ENCODE measurements at regions not wholly inside any gene's neighbourhood (a gene's known extent, or its start where the extent isn't known, plus 50 kb on each side); places are given as distances from the start of the nearest gene placed in this dataset.

DNA sequence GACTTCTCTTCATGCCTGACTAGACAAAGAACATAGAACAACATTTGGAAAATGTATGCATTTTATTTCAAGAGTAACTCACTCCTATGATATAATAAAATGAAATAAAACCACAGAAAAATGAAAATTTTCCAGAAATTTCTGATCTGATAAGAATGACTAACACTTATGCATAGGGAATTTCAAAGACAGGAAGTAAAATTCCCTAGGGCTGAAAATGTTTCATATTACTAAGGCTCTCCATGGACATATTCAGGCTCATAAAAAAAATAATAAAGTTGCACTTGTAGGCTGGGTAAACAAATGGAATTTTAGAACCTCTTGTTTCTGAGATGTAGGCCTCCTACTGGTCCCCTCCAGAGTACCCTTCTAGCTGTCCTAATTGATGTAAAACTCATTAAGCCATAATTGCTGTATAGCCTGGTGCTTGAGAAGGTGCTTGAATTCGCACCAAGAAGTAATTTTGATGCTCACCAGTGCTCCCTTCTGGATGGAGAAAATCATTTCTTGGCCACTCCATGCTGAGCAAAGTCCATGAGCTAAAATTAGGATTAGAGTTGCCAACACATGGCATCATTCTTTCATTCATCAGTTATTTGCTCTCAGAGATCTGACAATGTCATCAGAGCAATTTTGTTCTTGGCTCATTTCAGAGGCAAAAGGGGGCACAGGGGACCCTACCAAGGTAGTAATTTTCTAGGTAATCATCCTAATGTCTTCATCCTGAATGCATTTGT, 641.0 kb upstream of the CAMK1G start (continued):
- TF ChIP-seq, protein P1, sequence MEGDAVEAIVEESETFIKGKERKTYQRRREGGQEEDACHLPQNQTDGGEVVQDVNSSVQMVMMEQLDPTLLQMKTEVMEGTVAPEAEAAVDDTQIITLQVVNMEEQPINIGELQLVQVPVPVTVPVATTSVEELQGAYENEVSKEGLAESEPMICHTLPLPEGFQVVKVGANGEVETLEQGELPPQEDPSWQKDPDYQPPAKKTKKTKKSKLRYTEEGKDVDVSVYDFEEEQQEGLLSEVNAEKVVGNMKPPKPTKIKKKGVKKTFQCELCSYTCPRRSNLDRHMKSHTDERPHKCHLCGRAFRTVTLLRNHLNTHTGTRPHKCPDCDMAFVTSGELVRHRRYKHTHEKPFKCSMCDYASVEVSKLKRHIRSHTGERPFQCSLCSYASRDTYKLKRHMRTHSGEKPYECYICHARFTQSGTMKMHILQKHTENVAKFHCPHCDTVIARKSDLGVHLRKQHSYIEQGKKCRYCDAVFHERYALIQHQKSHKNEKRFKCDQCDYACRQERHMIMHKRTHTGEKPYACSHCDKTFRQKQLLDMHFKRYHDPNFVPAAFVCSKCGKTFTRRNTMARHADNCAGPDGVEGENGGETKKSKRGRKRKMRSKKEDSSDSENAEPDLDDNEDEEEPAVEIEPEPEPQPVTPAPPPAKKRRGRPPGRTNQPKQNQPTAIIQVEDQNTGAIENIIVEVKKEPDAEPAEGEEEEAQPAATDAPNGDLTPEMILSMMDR (conservative IDR thresholded peaks at IDR 0.05; ENCODE audit: low read depth in 2 of 2) = peak in 1 of 2 experiments; percentile 7; a peak in 1 of 4 replicates

DNA sequence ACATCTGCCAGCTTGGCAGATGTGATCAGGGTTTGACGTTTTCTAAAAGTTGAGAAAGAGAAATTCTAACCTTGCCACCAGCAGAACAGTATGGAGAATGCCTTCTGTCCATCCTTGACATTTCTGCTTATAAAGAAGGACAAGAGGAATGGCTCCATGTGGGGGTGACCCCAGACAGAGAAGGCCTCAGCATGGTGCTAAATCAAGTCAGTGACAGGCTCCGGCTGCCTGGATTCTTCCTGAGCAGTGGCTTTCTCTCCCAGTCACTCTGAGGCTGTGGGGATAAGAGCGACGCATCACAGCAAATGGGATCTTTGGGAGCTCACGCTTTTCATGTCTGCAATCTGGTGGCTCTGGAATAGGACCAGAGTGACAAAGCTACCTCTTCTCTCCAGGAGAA, 640.2 kb upstream of the CAMK1G start:
- ATAC-seq = no peak
- H3K9me3 Mint-ChIP-seq = no peaks in the 10 kb centered on the region
- TF ChIP-seq CREB1 (CRISPR knock-in tag; IDR thresholded peaks at IDR 0.05; ENCODE audit: low read depth) (no peak), NANOG (IDR thresholded peaks at IDR 0.05; ENCODE audit: borderline replicate concordance) (no peak), POLR2AphosphoS5 (IDR thresholded peaks at IDR 0.05; ENCODE audit: low read depth) (no peak), JUNB (IDR thresholded peaks at IDR 0.05; ENCODE audit: unreplicated experiment) (no peak), EZH2 (IDR thresholded peaks at IDR 0.05; ENCODE audit: low read depth, unreplicated experiment) (no peak), ZNF114 (CRISPR knock-in tag; IDR thresholded peaks at IDR 0.05) (no peak), ZNF331 (CRISPR knock-in tag; IDR thresholded peaks at IDR 0.05; ENCODE audit: low read depth) (no peak), EZH2phosphoT487 (IDR thresholded peaks at IDR 0.05; ENCODE audit: unreplicated experiment) (no peak), STAT1 (IDR thresholded peaks at IDR 0.05; ENCODE audit: unreplicated experiment) (no peak)
- TF ChIP-seq, protein P2, sequence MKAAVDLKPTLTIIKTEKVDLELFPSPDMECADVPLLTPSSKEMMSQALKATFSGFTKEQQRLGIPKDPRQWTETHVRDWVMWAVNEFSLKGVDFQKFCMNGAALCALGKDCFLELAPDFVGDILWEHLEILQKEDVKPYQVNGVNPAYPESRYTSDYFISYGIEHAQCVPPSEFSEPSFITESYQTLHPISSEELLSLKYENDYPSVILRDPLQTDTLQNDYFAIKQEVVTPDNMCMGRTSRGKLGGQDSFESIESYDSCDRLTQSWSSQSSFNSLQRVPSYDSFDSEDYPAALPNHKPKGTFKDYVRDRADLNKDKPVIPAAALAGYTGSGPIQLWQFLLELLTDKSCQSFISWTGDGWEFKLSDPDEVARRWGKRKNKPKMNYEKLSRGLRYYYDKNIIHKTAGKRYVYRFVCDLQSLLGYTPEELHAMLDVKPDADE (IDR thresholded peaks at IDR 0.05) = no peak
- TF ChIP-seq, protein P3, sequence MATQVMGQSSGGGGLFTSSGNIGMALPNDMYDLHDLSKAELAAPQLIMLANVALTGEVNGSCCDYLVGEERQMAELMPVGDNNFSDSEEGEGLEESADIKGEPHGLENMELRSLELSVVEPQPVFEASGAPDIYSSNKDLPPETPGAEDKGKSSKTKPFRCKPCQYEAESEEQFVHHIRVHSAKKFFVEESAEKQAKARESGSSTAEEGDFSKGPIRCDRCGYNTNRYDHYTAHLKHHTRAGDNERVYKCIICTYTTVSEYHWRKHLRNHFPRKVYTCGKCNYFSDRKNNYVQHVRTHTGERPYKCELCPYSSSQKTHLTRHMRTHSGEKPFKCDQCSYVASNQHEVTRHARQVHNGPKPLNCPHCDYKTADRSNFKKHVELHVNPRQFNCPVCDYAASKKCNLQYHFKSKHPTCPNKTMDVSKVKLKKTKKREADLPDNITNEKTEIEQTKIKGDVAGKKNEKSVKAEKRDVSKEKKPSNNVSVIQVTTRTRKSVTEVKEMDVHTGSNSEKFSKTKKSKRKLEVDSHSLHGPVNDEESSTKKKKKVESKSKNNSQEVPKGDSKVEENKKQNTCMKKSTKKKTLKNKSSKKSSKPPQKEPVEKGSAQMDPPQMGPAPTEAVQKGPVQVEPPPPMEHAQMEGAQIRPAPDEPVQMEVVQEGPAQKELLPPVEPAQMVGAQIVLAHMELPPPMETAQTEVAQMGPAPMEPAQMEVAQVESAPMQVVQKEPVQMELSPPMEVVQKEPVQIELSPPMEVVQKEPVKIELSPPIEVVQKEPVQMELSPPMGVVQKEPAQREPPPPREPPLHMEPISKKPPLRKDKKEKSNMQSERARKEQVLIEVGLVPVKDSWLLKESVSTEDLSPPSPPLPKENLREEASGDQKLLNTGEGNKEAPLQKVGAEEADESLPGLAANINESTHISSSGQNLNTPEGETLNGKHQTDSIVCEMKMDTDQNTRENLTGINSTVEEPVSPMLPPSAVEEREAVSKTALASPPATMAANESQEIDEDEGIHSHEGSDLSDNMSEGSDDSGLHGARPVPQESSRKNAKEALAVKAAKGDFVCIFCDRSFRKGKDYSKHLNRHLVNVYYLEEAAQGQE (IDR thresholded peaks at IDR 0.05; ENCODE audit: unreplicated experiment) = no peak
- TF ChIP-seq, protein P4, sequence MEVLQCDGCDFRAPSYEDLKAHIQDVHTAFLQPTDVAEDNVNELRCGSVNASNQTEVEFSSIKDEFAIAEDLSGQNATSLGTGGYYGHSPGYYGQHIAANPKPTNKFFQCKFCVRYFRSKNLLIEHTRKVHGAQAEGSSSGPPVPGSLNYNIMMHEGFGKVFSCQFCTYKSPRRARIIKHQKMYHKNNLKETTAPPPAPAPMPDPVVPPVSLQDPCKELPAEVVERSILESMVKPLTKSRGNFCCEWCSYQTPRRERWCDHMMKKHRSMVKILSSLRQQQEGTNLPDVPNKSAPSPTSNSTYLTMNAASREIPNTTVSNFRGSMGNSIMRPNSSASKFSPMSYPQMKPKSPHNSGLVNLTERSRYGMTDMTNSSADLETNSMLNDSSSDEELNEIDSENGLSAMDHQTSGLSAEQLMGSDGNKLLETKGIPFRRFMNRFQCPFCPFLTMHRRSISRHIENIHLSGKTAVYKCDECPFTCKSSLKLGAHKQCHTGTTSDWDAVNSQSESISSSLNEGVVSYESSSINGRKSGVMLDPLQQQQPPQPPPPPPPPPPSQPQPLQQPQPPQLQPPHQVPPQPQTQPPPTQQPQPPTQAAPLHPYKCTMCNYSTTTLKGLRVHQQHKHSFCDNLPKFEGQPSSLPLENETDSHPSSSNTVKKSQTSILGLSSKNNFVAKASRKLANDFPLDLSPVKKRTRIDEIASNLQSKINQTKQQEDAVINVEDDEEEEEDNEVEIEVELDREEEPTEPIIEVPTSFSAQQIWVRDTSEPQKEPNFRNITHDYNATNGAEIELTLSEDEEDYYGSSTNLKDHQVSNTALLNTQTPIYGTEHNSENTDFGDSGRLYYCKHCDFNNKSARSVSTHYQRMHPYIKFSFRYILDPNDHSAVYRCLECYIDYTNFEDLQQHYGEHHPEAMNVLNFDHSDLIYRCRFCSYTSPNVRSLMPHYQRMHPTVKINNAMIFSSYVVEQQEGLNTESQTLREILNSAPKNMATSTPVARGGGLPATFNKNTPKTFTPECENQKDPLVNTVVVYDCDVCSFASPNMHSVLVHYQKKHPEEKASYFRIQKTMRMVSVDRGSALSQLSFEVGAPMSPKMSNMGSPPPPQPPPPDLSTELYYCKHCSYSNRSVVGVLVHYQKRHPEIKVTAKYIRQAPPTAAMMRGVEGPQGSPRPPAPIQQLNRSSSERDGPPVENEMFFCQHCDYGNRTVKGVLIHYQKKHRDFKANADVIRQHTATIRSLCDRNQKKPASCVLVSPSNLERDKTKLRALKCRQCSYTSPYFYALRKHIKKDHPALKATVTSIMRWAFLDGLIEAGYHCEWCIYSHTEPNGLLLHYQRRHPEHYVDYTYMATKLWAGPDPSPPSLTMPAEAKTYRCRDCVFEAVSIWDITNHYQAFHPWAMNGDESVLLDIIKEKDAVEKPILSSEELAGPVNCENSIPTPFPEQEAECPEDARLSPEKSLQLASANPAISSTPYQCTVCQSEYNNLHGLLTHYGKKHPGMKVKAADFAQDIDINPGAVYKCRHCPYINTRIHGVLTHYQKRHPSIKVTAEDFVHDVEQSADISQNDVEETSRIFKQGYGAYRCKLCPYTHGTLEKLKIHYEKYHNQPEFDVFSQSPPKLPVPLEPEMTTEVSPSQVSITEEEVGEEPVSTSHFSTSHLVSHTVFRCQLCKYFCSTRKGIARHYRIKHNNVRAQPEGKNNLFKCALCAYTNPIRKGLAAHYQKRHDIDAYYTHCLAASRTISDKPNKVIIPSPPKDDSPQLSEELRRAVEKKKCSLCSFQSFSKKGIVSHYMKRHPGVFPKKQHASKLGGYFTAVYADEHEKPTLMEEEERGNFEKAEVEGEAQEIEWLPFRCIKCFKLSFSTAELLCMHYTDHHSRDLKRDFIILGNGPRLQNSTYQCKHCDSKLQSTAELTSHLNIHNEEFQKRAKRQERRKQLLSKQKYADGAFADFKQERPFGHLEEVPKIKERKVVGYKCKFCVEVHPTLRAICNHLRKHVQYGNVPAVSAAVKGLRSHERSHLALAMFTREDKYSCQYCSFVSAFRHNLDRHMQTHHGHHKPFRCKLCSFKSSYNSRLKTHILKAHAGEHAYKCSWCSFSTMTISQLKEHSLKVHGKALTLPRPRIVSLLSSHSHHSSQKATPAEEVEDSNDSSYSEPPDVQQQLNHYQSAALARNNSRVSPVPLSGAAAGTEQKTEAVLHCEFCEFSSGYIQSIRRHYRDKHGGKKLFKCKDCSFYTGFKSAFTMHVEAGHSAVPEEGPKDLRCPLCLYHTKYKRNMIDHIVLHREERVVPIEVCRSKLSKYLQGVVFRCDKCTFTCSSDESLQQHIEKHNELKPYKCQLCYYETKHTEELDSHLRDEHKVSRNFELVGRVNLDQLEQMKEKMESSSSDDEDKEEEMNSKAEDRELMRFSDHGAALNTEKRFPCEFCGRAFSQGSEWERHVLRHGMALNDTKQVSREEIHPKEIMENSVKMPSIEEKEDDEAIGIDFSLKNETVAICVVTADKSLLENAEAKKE (CRISPR knock-in tag; IDR thresholded peaks at IDR 0.05) = no peak

More for the DNA sequence above, 640.2 kb upstream of the CAMK1G start:
- Histone ChIP-seq H3K27me3 (ENCODE audit: insufficient read depth) (no peaks in the 10 kb centered on the region), H3K9me2 (ENCODE audit: insufficient read depth) (0 out of 2 replicates have a peak, but pooled peaks cover 3% of the 10 kb centered on the region), H3K36me3 (ENCODE audit: insufficient read depth) (no peaks in the 10 kb centered on the region; the same call in 1 of the 2 replicates), H3K4me3 (no peak overlapping the region), H4K20me1 (replicated peaks; ENCODE audit: insufficient read depth) (no peaks in the 10 kb centered on the region), H2AFZ (no peak overlapping the region), H3K4me1 (ENCODE audit: insufficient read depth) (no peaks in the 10 kb centered on the region), H3F3A (replicated peaks; ENCODE audit: low read depth) (no peaks in the 10 kb centered on the region), H3K4me2 (no peak overlapping the region), H3K79me2 (replicated peaks; ENCODE audit: insufficient read depth) (no peaks in the 10 kb centered on the region), H3K27ac (ENCODE audit: low read depth) (no peak overlapping the region)
- Mint-ChIP-seq H3K36me3 (ENCODE audit: low read depth) (no peaks in the 10 kb centered on the region), H3K27me3 (ENCODE audit: insufficient read depth, low read depth, poor library complexity) (no peaks in the 10 kb centered on the region), H3K4me3 (no peak overlapping the region), H3K27ac (no peak overlapping the region), H3K4me1 (no peaks in the 10 kb centered on the region)
- no peak for DNase-seq (ENCODE audit: low spot score)

All from GM23338 (cell line).